Neuron (in vitro differentiated cells): ENCODE measurements at regions not wholly inside any gene's neighbourhood (a gene's known extent, or its start where the extent isn't known, plus 50 kb on each side); places are given as distances from the start of the nearest gene placed in this dataset.
"Not testable (repeated sequence)": the region's sequence is repeated elsewhere in the genome, so short reads cannot be mapped to it uniquely, and the experiment has no call there.

Experiments used
- H2AFZ ChIP-seq: one replicate; pipeline ENCODE4 v1.6.1; 2013; ENCODE audit warnings: low read depth, mild to moderate bottlenecking, inconsistent platforms, low read length, moderate library complexity
- H3K27me3 ChIP-seq: one replicate; pipeline ENCODE4 v1.6.1; 2013; ENCODE audit warnings: low read length; ENCODE audit not compliant: insufficient read depth
- H3K36me3 ChIP-seq: one replicate; pipeline ENCODE4 v1.6.1; 2013; ENCODE audit warnings: low read length; ENCODE audit not compliant: insufficient read depth
- H3K4me1 ChIP-seq: one replicate; pipeline ENCODE4 v1.6.1; 2013; ENCODE audit warnings: low read length; ENCODE audit not compliant: insufficient read depth
- H3K4me3 ChIP-seq: 2 replicates; pipeline ENCODE4 v1.5.1; 2013; ENCODE audit warnings: mild to moderate bottlenecking, low read length, moderate library complexity
- H3K9me3 ChIP-seq: one replicate; pipeline ENCODE4 v1.6.1; 2013; ENCODE audit warnings: low read length

- H3K9me3 ChIP-seq: no peaks in the 10 kb centered on the region
- no peaks in the 10 kb centered on the region for H3K4me1 ChIP-seq
- no peak overlapping the region for H2AFZ ChIP-seq
- no peaks in the 10 kb centered on the region for H3K36me3 ChIP-seq
- H3K4me3 ChIP-seq: no peak overlapping the region
- H3K27me3 ChIP-seq: no peaks in the 10 kb centered on the region
Measured at GRCh38 chr4:189807031-189807430, 133.6 kb upstream of the FRG1 start.

DNA sequence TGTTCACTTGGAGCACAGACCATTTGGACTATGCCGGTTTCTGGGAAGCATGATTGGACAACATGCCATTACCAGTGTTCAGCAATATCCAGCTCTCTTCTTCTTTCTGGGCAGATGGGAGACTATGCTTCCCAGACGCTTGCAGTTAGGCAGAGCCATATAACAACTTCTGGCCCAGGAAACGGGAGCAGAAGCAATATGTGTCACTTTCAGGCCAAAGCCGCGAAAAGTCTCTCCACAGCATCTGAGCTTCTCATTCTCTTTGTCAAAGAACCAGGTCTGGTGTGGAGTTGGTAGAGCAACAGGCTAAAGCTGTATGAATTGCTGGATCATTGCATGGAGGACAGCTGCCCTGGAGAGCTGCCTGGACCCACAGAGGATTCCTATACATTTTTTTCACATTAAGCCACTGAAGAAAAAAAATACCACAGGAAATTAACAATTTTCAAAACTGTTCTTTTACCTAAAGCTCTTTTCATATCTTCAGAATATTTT lies 131.4 kb upstream of the FRG1 start:
- H3K4me1 ChIP-seq: no peaks in the 10 kb centered on the region
- no peaks in the 10 kb centered on the region for H3K9me3 ChIP-seq
- H2AFZ ChIP-seq: no peak overlapping the region
- H3K4me3 ChIP-seq: no peak overlapping the region
- H3K27me3 ChIP-seq: no peaks in the 10 kb centered on the region
- H3K36me3 ChIP-seq: no peaks in the 10 kb centered on the region

- no peaks in the 10 kb centered on the region for H3K4me1 ChIP-seq
- no peak overlapping the region for H2AFZ ChIP-seq
- no peak overlapping the region for H3K4me3 ChIP-seq
- no peaks in the 10 kb centered on the region for H3K9me3 ChIP-seq
- H3K36me3 ChIP-seq: no peaks in the 10 kb centered on the region
- no peaks in the 10 kb centered on the region for H3K27me3 ChIP-seq
Measured at GRCh38 chr4:189809839-189810238, 130.8 kb upstream of the FRG1 start.

- not testable (repeated sequence) for H3K4me3 ChIP-seq, H3K27me3 ChIP-seq, H3K4me1 ChIP-seq, H3K36me3 ChIP-seq, H3K9me3 ChIP-seq, H2AFZ ChIP-seq
Measured at GRCh38 chr4:189810318-189811181, 130.1 kb upstream of the FRG1 start.

DNA sequence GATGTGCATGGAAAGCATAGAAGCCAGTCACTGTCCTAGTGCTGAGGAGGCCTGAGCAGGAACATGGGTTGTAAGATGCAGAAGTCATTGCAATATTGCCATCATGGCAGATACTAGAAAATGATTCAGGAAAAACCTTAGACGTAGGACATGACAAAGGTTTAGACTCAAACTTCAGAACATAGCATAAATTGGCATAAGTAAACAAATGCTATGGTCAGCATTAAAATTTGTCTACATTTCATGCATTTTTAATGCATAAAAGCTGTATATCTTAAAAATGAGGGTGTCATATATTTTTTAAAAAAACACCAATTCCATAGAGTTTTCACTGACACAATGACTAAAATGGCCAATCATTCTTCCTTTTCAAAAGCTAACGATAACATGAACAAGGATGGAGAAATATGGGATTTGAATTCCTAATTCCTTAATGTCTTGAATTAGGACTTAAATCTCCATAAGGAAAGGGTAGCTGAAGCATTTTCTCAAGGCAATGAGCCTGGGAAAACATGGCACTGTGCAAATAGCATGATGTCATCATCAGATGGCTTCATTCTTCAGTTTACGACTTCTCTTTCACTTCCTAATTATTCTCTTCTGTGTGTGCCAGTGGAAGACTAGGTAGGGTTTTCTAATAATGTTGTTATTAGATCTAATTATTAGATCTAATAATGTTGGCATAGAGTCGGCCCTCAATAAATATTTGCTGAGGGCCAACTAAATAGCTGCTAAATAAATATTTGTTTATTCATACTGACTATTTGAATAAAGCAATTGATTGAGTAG lies 125.1 kb upstream of the FRG1 start:
- no peaks in the 10 kb centered on the region for H3K4me1 ChIP-seq

DNA sequence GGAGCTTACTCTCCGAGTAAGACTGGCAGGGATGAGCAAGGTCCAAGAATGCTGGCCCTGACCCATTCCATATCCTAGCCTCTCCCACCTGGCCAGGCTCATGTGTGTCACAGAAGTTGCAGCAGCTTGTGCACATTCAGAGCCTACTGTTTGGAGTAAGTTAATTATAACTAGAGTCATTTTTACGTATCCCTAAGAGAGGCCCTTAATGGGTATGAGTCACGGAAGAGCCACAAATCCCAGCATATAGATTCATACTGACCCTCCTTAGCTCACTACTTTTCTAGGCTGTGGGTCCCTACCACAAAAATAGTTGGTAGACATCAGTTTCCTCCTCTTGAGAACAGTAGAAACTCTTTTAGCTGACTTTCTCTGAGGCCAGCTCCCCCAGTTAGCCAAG lies 118.3 kb upstream of the FRG1 start:
- H3K27me3 ChIP-seq: no peaks in the 10 kb centered on the region
- H3K4me1 ChIP-seq: no peaks in the 10 kb centered on the region
- H3K4me3 ChIP-seq: no peak overlapping the region
- no peak overlapping the region for H2AFZ ChIP-seq
- no peaks in the 10 kb centered on the region for H3K36me3 ChIP-seq
- H3K9me3 ChIP-seq: no peaks in the 10 kb centered on the region

More for the DNA sequence above, 125.1 kb upstream of the FRG1 start:
- Histone ChIP-seq H3K36me3 (no peaks in the 10 kb centered on the region), H3K27me3 (no peaks in the 10 kb centered on the region), H3K9me3 (no peaks in the 10 kb centered on the region), H3K4me3 (no peak overlapping the region), H2AFZ (no peak overlapping the region)

DNA sequence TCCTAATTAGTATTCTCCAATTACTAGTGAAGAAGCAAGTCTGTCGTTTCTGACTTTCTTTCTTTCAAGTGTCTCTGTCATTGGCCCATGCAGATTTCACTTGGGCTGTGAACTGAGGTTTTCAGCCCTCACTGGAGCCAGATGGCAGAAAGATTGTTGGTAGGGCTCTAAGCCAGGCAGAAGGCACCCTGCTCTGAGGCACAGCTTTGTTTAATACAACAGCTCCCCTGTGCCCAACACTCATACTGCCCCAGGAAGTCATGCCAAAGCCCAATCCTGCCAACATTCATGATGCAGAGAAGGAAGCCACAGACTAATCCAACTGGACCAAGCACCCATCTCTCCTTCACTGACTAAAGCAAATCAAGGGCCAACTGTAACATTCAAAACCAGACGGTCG lies 117.1 kb upstream of the FRG1 start:
- Histone ChIP-seq H3K36me3 (no peaks in the 10 kb centered on the region), H3K9me3 (no peaks in the 10 kb centered on the region), H2AFZ (no peak overlapping the region), H3K4me1 (no peaks in the 10 kb centered on the region), H3K27me3 (no peaks in the 10 kb centered on the region), H3K4me3 (no peak overlapping the region)

DNA sequence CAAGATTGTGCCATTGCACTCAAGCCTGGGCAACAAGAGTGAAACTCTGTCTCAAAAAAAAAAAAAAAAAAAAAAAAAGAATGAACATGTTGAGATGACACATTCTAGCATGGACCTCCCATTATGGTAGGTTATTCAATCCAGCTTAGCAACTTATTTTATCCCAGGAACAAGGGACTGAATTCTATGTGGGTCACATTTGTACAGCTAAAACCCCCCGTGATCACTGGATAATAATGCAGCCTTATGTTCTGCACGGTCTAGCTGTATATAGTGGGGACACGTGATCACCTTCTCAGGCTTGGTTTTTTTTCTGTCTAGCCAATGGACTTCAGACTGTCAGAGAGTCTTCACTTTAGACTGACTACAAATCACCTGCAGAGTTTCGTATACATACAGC lies 115.2 kb upstream of the FRG1 start:
- H3K4me3 ChIP-seq: no peak overlapping the region
- H3K36me3 ChIP-seq: no peaks in the 10 kb centered on the region

GRCh38 chr4:189826657-189827056 lies 114.0 kb upstream of the FRG1 start:
- Histone ChIP-seq H3K27me3 (no peaks in the 10 kb centered on the region), H3K4me3 (no peak overlapping the region), H3K9me3 (no peaks in the 10 kb centered on the region), H3K4me1 (no peaks in the 10 kb centered on the region), H2AFZ (no peak overlapping the region), H3K36me3 (no peaks in the 10 kb centered on the region)

More for the DNA sequence above, 115.2 kb upstream of the FRG1 start:
- H3K9me3 ChIP-seq: no peaks in the 10 kb centered on the region
- no peaks in the 10 kb centered on the region for H3K27me3 ChIP-seq
- no peak overlapping the region for H2AFZ ChIP-seq
- H3K4me1 ChIP-seq: no peaks in the 10 kb centered on the region

- H3K9me3 ChIP-seq: no peaks in the 10 kb centered on the region
- no peak overlapping the region for H2AFZ ChIP-seq
- H3K27me3 ChIP-seq: no peaks in the 10 kb centered on the region
- H3K36me3 ChIP-seq: no peaks in the 10 kb centered on the region
- no peaks in the 10 kb centered on the region for H3K4me1 ChIP-seq
- H3K4me3 ChIP-seq: no peak overlapping the region
Measured at GRCh38 chr4:189828081-189828697, 112.5 kb upstream of the FRG1 start.

- H3K27me3 ChIP-seq: no peaks in the 10 kb centered on the region
- H2AFZ ChIP-seq: no peak overlapping the region
- H3K36me3 ChIP-seq: no peaks in the 10 kb centered on the region
- H3K4me1 ChIP-seq: no peaks in the 10 kb centered on the region
- no peaks in the 10 kb centered on the region for H3K9me3 ChIP-seq
- no peak overlapping the region for H3K4me3 ChIP-seq
Measured at GRCh38 chr4:189832528-189832927, 108.1 kb upstream of the FRG1 start.

DNA sequence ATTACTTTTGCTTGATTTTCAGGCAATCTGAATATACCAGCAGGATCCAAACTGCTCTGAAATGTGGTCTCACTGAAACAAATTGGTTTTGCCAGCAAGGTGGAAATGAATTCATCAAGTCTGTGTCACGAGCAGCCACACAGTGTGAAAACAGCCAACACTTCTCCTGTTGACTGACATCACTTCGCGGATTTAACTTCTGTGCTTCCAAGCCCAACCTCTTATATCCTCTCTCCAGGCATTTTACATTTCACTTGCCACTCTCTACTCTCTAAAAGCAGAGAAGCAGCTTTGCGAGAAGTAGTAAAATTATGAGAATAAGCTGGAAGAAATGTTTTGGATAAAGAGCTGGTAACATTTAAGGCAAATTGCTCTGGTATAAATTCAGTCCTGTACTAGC lies 106.1 kb upstream of the FRG1 start:
- H3K4me3 ChIP-seq: no peak overlapping the region
- H2AFZ ChIP-seq: no peak overlapping the region
- no peaks in the 10 kb centered on the region for H3K36me3 ChIP-seq
- peaks cover 2% of the 10 kb centered on the region for H3K27me3 ChIP-seq
- H3K9me3 ChIP-seq: no peaks in the 10 kb centered on the region
- H3K4me1 ChIP-seq: no peaks in the 10 kb centered on the region

DNA sequence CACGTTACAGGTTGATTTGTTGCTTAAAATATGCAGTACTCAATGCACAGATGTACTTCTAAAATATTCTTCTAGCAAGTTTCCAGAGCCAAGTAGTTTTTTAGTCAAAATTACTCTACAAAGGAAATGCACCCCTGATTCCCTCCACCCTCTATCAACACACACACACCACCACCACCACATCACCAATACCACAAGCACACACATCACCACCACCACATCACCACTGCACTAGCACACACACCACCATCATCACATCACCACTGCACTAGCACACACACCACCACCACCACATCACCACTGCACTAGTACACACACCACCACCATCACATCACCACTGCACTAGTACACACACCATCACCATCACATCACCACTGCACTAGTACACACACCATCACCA lies 105.2 kb upstream of the FRG1 start:
- Histone ChIP-seq H3K27me3 (peaks cover 3% of the 10 kb centered on the region), H3K9me3 (no peaks in the 10 kb centered on the region), H2AFZ (no peak overlapping the region), H3K4me1 (no peaks in the 10 kb centered on the region), H3K36me3 (no peaks in the 10 kb centered on the region), H3K4me3 (no peak overlapping the region)
